Mesendoderm (in vitro differentiated cells): ENCODE measurements at regions not wholly inside any gene's neighbourhood (a gene's known extent, or its start where the extent isn't known, plus 50 kb on each side); places are given as distances from the start of the nearest gene placed in this dataset.

Experiments
- DNase-seq: peaks from one replicate; pipeline ENCODE4 v3.0.0; 2013
- H2AK5ac ChIP-seq: 2 replicates; pipeline ENCODE4 v1.6.1; 2013; ENCODE audit warnings: low read length, inconsistent platforms
- H2BK120ac ChIP-seq: 2 replicates; pipeline ENCODE4 v1.6.1; 2013; ENCODE audit warnings: low read depth, mild to moderate bottlenecking, low read length, moderate library complexity, mixed read lengths
- H2BK15ac ChIP-seq: replicated peaks from 2 replicates; pipeline ENCODE4 v1.6.1; 2013; ENCODE audit warnings: low read depth, mild to moderate bottlenecking, moderate library complexity
- H2BK5ac ChIP-seq: 2 replicates; pipeline ENCODE4 v1.6.1; 2013; ENCODE audit warnings: low read length, inconsistent platforms
- H3K18ac ChIP-seq: 2 replicates; pipeline ENCODE4 v1.6.1; 2013; ENCODE audit warnings: mild to moderate bottlenecking, low read length, mixed read lengths
- H3K23ac ChIP-seq: one replicate; pipeline ENCODE4 v1.6.1; 2013; ENCODE audit warnings: low read length
- H3K27ac ChIP-seq: 2 replicates; pipeline ENCODE4 v1.5.1; 2013; ENCODE audit warnings: low read depth, mild to moderate bottlenecking, inconsistent platforms, low read length, moderate library complexity
- H3K27me3 ChIP-seq: 2 replicates; pipeline ENCODE4 v1.6.1; 2013; ENCODE audit warnings: low read length, control low read depth, mild to moderate bottlenecking, inconsistent platforms; ENCODE audit not compliant: insufficient read depth, poor library complexity
- H3K36me3 ChIP-seq: 2 replicates; pipeline ENCODE4 v1.6.1; 2013; ENCODE audit warnings: low read length, inconsistent platforms; ENCODE audit not compliant: control insufficient read depth, insufficient read depth
- H3K4ac ChIP-seq: one replicate; pipeline ENCODE4 v1.6.1; 2013; ENCODE audit warnings: low read depth, mild to moderate bottlenecking, low read length, moderate library complexity
- H3K4me1 ChIP-seq: 2 replicates; pipeline ENCODE4 v1.6.1; 2013; ENCODE audit warnings: low read depth, low read length, inconsistent platforms; ENCODE audit not compliant: control insufficient read depth
- H3K4me2 ChIP-seq: 2 replicates; pipeline ENCODE4 v1.6.1; 2013; ENCODE audit warnings: low read length
- H3K4me3 ChIP-seq: 2 replicates; pipeline ENCODE4 v1.5.1; 2013; ENCODE audit warnings: mild to moderate bottlenecking, low read length
- H3K56ac ChIP-seq: one replicate; pipeline ENCODE4 v1.6.1; 2013; ENCODE audit warnings: low read length
- H3K79me1 ChIP-seq: 2 replicates; pipeline ENCODE4 v1.6.1; 2013; ENCODE audit warnings: low read length, inconsistent platforms
- H3K79me2 ChIP-seq: 2 replicates; pipeline ENCODE4 v1.6.1; 2013; ENCODE audit warnings: mild to moderate bottlenecking, low read length; ENCODE audit not compliant: control insufficient read depth, insufficient read depth
- H3K9ac ChIP-seq: 2 replicates; pipeline ENCODE4 v1.6.1; 2013; ENCODE audit warnings: low read length, inconsistent platforms
- H4K5ac ChIP-seq: one replicate; pipeline ENCODE4 v1.6.1; 2013; ENCODE audit warnings: low read length
- H4K8ac ChIP-seq: one replicate; pipeline ENCODE4 v1.6.1; 2013; ENCODE audit warnings: low read depth, mild to moderate bottlenecking, control low read depth, low read length, moderate library complexity
- WGBS: extraction: QIAGEN DNeasy Blood & Tissue Kit; methylation state at CpG from one replicate; pipeline ENCODE4 v1.1.7; 2013; ENCODE audit warnings: low lambda C conversion rate, missing lambda C conversion rate; ENCODE audit not compliant: insufficient coverage; ENCODE audit errors: extremely low coverage; 5-methylcytosine and 5-hydroxymethylcytosine counted together

DNA sequence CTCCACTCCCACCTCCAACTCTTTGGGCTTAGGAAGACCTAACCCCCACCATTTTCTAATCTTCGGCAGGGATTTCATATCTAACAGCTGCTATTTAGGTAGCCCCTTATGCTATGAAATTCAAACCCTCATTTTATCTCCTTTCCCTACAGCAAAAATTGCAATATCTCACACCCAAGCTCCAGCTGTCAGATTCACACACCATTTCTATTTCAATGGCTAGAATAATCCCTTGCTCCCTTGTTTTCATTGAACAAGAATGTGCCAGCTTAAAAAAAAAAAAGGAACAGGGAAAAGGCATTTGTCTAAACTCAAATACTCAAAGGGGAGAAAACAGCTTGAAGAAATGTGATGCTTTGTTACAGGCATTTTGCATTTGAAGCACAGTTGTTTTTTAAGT is 850.6 kb upstream of the ACVR2A start:
- Histone ChIP-seq H3K4ac (no peak overlapping the region), H2AK5ac (no peak overlapping the region), H3K4me3 (no peak overlapping the region), H2BK120ac (no peak overlapping the region), H3K27ac (no peak overlapping the region), H4K5ac (no peak overlapping the region), H3K23ac (no peak overlapping the region), H3K79me1 (no peaks in the 10 kb centered on the region), H3K4me1 (no peaks in the 10 kb centered on the region), H3K18ac (no peak overlapping the region), H2BK15ac (no peak overlapping the region), H3K56ac (no peak overlapping the region), H3K9ac (no peak overlapping the region), H4K8ac (no peak overlapping the region), H3K36me3 (no peaks in the 10 kb centered on the region), H2BK5ac (no peak overlapping the region), H3K79me2 (no peaks in the 10 kb centered on the region), H3K27me3 (no peaks in the 10 kb centered on the region), H3K4me2 (no peak overlapping the region)
- no CpG with 5 or more reads among the region's 1 CpG for WGBS
- no peak for DNase-seq

DNA sequence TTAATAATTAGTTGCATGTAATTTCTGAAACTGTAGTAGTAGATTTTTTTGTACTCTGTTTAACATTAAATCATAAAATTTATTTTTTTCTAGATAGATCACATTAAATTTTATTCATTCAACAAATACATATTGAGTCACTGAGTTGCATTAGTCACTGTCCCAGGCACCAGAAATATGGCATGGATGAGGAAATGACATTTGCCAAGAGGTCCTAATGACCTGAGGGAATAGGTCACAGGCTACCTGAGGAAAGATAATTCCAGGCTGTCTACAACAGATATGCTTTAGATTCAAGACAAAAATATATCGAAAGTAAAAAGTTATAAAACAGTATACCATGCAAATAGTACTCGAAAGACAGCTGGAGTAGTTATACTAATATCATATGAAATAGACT is 852.4 kb upstream of the ACVR2A start:
- no peak overlapping the region for H2BK5ac ChIP-seq
- H3K23ac ChIP-seq = no peak overlapping the region
- no peak overlapping the region for H4K8ac ChIP-seq
- no peak overlapping the region for H3K4me3 ChIP-seq
- no peaks in the 10 kb centered on the region for H3K27me3 ChIP-seq
- no peak overlapping the region for H2BK120ac ChIP-seq
- no peak overlapping the region for H4K5ac ChIP-seq
- no peaks in the 10 kb centered on the region for H3K36me3 ChIP-seq
- H3K79me1 ChIP-seq = no peaks in the 10 kb centered on the region
- H3K4me1 ChIP-seq = no peaks in the 10 kb centered on the region
- H2AK5ac ChIP-seq = no peak overlapping the region
- no peak for DNase-seq
- no peak overlapping the region for H3K4ac ChIP-seq
- no peak overlapping the region for H3K27ac ChIP-seq
- H3K79me2 ChIP-seq = no peaks in the 10 kb centered on the region
- no peak overlapping the region for H3K18ac ChIP-seq
- H3K56ac ChIP-seq = no peak overlapping the region
- no peak overlapping the region for H3K9ac ChIP-seq
- no peak overlapping the region for H2BK15ac ChIP-seq
- no CpG with 5 or more reads among the region's 2 CpGs for WGBS
- H3K4me2 ChIP-seq = no peak overlapping the region

DNA sequence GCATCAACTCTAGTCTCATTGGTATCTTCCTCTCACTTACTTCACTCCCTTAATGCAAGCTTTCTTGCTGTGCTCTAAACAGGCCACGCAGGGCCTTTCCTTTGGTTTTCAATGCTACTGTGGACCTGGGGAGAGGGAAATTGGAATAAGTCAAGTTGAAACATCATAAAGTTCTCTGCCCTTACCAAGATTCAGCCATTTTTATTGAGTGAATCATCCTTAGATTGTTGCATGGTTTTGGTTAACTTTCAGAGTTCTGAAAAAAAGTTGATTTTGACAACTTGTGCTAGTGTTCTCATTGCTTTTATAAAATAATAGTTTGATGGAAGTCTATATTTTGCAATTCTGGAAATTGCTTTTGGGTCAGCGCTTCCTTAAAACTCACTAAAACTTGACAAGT is 852.8 kb upstream of the ACVR2A start:
- no peaks in the 10 kb centered on the region for H3K79me2 ChIP-seq
- H3K56ac ChIP-seq = no peak overlapping the region
- WGBS = no CpG with 5 or more reads among the region's 2 CpGs
- H3K4me3 ChIP-seq = no peak overlapping the region
- H3K9ac ChIP-seq = no peak overlapping the region
- H2BK15ac ChIP-seq = no peak overlapping the region
- H3K79me1 ChIP-seq = no peaks in the 10 kb centered on the region
- no peak overlapping the region for H2AK5ac ChIP-seq
- no peaks in the 10 kb centered on the region for H3K4me1 ChIP-seq
- H3K4me2 ChIP-seq = no peak overlapping the region
- H3K27ac ChIP-seq = no peak overlapping the region
- H3K36me3 ChIP-seq = no peaks in the 10 kb centered on the region
- H4K5ac ChIP-seq = no peak overlapping the region
- H3K27me3 ChIP-seq = no peaks in the 10 kb centered on the region
- no peak overlapping the region for H3K4ac ChIP-seq
- DNase-seq = no peak
- H3K23ac ChIP-seq = no peak overlapping the region
- no peak overlapping the region for H3K18ac ChIP-seq
- no peak overlapping the region for H2BK5ac ChIP-seq
- H4K8ac ChIP-seq = peak overlapping the region; percentile 39
- no peak overlapping the region for H2BK120ac ChIP-seq

DNA sequence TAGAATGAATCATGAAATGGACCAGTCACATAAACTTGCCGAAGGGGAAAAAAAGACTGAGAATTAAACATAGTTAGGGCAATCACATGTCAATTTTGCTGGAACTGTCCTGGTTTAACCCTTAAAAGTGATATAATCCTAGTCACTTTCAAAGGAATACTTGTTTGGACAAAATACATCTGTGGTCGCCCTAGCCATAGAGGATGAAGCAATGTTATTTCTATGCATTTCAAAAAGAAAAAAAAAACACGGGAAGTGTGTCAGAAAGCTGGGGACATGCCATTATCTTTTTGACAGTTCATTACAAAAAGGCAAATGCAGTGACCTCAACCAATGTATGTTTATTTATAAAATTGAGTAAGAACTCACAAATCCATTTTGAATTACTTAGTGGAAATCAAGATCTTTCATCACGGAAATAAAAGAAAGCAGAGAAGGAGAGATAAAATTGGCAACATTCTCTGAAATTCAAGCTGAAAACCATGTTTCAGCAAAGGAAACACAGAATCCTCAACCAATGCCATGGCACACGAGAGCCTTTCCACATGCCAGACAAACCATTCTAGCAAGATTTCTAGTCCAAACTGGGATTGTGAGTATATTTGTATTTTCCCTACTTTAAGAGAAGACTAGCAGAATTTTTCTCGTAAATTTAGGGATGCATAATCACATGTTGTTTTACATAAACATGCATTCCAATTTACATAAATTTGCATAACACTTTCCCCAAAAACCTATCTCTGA is 854.3 kb upstream of the ACVR2A start:
- Histone ChIP-seq H3K27ac (no peak overlapping the region), H2BK15ac (no peak overlapping the region), H4K8ac (no peak overlapping the region), H3K56ac (no peak overlapping the region), H3K4ac (no peak overlapping the region), H3K4me2 (no peak overlapping the region), H2AK5ac (no peak overlapping the region), H2BK120ac (no peak overlapping the region), H3K79me2 (no peaks in the 10 kb centered on the region), H2BK5ac (no peak overlapping the region), H3K18ac (no peak overlapping the region), H3K9ac (no peak overlapping the region), H3K27me3 (no peaks in the 10 kb centered on the region), H3K4me1 (no peaks in the 10 kb centered on the region), H3K23ac (no peak overlapping the region), H3K36me3 (no peaks in the 10 kb centered on the region), H3K4me3 (no peak overlapping the region), H4K5ac (no peak overlapping the region), H3K79me1 (no peaks in the 10 kb centered on the region)
- WGBS = no CpG with 5 or more reads among the region's 6 CpGs
- DNase-seq = no peak

DNA sequence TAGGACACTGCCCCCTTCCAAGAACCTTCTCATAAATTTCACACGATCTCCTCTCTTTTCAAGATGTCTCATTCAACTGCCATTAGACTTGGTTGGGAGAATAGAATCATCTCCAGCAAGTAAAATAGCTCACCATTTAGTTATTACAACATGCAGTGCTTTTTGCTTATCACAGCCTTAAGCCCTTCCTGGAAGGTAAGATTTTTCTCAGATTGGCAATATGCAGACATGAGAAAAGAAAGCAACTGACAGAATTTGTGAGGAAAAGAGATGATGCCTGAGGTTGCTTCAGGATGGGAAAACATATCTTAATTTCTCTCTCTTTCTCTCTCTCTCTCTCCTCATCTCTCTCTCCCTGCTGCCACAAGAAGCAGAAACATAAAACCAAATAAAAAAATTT is 855.1 kb upstream of the ACVR2A start:
- H3K27me3 ChIP-seq = no peaks in the 10 kb centered on the region
- H3K27ac ChIP-seq = no peak overlapping the region
- H3K56ac ChIP-seq = no peak overlapping the region
- H3K79me1 ChIP-seq = no peaks in the 10 kb centered on the region
- no peak overlapping the region for H2BK120ac ChIP-seq
- no peak overlapping the region for H3K4me2 ChIP-seq
- H3K18ac ChIP-seq = no peak overlapping the region
- H2AK5ac ChIP-seq = no peak overlapping the region
- H2BK15ac ChIP-seq = no peak overlapping the region
- DNase-seq = no peak
- H3K9ac ChIP-seq = no peak overlapping the region
- WGBS = no CpG with 5 or more reads among the region's 1 CpG
- H3K79me2 ChIP-seq = no peaks in the 10 kb centered on the region
- no peak overlapping the region for H3K4me3 ChIP-seq
- no peak overlapping the region for H3K23ac ChIP-seq
- H3K4ac ChIP-seq = no peak overlapping the region
- no peak overlapping the region for H2BK5ac ChIP-seq
- no peak overlapping the region for H4K5ac ChIP-seq
- H3K36me3 ChIP-seq = no peaks in the 10 kb centered on the region
- no peaks in the 10 kb centered on the region for H3K4me1 ChIP-seq
- no peak overlapping the region for H4K8ac ChIP-seq

DNA sequence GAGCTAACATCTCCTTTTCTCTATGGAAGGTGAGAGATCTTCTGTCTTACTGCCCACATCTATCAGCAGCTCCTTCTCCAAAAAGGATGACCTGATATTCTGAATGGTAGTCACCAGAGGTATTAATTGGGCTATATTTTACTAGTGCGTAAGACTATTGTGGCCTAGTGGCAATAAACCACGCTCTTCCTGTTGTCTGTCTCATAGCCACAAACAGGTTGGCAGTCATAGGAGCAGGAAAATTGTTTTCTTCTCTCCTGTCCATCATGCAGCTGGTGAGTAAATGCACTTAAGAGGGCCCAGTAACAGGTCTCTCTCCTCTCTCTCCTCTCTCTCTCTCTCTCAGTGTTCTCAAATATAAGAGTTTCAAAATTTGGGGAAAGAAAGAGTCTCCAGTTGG is 856.8 kb upstream of the ACVR2A start:
- Histone ChIP-seq H3K9ac (no peak overlapping the region), H3K4me2 (no peak overlapping the region), H2BK5ac (no peak overlapping the region), H3K27me3 (no peaks in the 10 kb centered on the region), H3K36me3 (no peaks in the 10 kb centered on the region), H3K23ac (no peak overlapping the region), H3K56ac (no peak overlapping the region), H3K27ac (no peak overlapping the region), H4K5ac (no peak overlapping the region), H3K79me1 (no peaks in the 10 kb centered on the region), H3K4me1 (no peaks in the 10 kb centered on the region), H3K18ac (no peak overlapping the region), H4K8ac (no peak overlapping the region), H2BK120ac (no peak overlapping the region), H3K4ac (no peak overlapping the region), H3K4me3 (no peak overlapping the region), H2BK15ac (no peak overlapping the region), H2AK5ac (no peak overlapping the region), H3K79me2 (no peaks in the 10 kb centered on the region)
- DNase-seq = no peak
- WGBS = no CpG with 5 or more reads among the region's 2 CpGs
